ENCODE measurements at regions not wholly inside any gene's neighbourhood (a gene's known extent, or its start where the extent isn't known, plus 50 kb on each side); places are given as distances from the start of the nearest gene placed in this dataset.
A peak's percentile ranks its signal among the peaks of the same experiment; 100 is the strongest.

DNA sequence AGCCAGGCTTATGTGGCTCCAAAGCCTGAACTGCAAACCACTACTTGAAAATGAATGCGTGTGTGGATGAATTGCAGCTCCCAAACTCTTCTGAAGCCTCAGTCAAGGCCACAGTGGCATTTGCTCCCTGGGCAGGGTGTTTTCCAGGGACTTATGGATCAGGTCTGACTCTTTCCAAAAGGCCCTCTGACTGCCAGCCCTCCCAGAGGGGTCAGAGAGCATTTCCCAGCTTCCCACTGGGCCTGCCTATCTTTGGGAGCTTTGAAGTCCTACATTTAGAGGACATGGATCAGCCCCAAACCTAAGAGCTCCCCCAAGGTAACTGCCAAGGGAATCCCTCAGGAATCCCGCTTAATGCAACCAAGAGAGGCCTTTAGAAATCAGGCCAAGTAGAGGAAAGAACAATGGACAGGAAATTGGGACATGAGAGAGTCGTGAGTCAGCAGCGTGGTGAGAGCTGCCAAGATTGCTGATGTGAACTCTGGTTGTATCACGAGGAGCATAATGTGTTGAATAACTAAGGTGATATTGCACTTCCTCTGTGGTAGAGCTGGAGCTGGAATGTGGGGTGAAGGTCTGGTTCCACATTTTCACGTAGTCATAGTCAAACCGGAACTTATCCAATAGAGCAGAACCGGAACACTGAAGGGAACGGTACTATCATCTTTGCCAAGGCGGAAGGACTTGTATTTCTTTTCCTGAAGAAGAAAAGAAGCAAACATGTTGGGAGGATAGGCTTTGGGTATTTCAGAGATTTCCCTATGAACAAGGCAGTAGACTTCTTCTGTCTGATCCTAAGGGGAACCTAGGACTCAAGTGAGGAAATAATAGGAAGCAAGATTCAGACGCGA is 99.4 kb upstream of the JUN start:
- TF ChIP-seq, protein P1, sequence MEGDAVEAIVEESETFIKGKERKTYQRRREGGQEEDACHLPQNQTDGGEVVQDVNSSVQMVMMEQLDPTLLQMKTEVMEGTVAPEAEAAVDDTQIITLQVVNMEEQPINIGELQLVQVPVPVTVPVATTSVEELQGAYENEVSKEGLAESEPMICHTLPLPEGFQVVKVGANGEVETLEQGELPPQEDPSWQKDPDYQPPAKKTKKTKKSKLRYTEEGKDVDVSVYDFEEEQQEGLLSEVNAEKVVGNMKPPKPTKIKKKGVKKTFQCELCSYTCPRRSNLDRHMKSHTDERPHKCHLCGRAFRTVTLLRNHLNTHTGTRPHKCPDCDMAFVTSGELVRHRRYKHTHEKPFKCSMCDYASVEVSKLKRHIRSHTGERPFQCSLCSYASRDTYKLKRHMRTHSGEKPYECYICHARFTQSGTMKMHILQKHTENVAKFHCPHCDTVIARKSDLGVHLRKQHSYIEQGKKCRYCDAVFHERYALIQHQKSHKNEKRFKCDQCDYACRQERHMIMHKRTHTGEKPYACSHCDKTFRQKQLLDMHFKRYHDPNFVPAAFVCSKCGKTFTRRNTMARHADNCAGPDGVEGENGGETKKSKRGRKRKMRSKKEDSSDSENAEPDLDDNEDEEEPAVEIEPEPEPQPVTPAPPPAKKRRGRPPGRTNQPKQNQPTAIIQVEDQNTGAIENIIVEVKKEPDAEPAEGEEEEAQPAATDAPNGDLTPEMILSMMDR (IDR thresholded peaks at IDR 0.05), result no peak
- DNase-seq (ENCODE audit: low spot score), result no peak
- Mint-ChIP-seq H3K9me3 (ENCODE audit: low read depth) (no peaks in the 10 kb centered on the region), H3K4me1 (ENCODE audit: low read depth) (peaks cover 40% of the 10 kb centered on the region), H3K27me3 (ENCODE audit: low read depth) (no peaks in the 10 kb centered on the region), H3K36me3 (ENCODE audit: low read depth) (no peaks in the 10 kb centered on the region), H3K4me3 (ENCODE audit: unreplicated experiment) (no peak overlapping the region), H3K27ac (ENCODE audit: unreplicated experiment) (peak overlapping the region; percentile 19)

DNA sequence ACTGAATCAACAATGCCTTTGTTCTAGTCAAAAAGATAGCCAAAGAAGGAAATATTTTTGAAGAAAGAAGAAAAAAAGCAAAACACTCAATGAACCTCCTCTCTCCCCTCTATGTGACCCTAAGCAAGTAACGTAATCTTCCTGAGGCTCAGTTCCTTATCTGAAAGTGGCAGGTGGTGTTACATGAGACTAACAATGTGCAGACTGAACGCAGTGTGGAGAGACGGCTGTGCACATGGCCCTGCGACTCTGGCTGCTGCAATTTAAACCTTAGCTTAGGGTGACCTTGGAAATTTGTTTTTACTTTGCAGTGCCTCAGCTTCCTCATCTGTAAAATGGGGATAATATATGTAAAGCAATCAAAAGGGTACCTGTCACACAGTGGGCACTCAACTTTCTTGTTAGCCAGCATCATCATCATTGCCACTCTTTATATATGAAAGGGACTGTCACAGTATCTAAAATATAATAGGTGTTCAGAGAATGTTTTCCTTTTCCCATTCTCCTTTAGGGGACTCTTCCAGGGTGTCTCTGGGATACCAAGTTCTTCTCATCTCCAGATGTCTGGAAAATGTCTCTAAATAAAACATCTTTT is 100.1 kb upstream of the JUN start:
- H3K4me1 Mint-ChIP-seq (ENCODE audit: low read depth), result peaks cover 44% of the 10 kb centered on the region
- H3K27ac Mint-ChIP-seq (ENCODE audit: unreplicated experiment), result no peak overlapping the region
- no peaks in the 10 kb centered on the region for H3K27me3 Mint-ChIP-seq (ENCODE audit: low read depth)
- TF ChIP-seq, protein P1 (IDR thresholded peaks at IDR 0.05), result no peak
- no peaks in the 10 kb centered on the region for H3K9me3 Mint-ChIP-seq (ENCODE audit: low read depth)
- DNase-seq (ENCODE audit: low spot score), result no peak
- H3K36me3 Mint-ChIP-seq (ENCODE audit: low read depth), result no peaks in the 10 kb centered on the region
- H3K4me3 Mint-ChIP-seq (ENCODE audit: unreplicated experiment), result no peak overlapping the region

DNA sequence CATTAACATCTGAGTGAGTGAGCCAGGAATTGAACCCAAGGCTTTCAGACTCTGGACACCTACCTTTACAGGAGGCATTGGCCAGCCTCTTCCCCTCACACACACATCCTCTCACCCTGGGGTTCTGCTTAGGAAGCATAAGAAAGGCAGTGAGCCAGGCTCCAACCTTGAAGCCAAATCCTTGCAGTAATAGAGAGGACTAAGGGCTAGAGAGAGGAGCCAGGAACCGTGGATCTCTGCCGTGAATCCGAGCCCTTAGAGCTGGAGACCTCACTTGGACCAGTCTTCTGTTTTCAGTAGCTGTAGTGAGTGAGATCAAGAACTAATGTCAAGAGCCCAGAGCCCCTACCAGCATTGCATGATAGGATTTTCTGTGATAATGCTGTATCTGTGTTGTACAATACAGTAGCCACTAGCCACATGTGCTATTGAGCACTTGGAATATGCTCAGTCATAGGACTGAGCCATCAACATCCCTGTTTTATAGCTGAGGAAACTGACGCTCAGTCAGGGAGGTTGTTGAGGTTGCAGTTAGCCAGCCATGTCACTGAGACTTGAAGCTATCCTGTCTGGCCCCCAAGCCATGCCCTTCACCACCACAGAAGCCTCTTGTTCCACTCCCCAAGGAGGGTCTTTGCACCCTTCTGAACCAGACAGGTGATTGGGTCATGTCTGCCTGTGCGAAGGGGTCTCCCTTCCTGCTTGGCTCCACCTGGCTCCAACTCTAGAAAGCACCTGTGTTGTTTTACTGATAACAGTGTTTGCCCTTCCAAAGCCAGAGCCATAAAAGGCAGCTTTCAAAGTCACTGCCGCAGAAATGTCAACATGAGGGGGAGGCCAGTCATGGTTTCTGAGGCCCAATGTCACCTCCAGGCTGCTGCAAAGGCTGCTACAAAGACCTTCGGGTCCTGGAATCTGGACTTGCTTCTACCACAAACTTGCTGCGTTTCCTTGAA is 101.1 kb upstream of the JUN start:
- DNase-seq (ENCODE audit: low spot score), result no peak
- no peak overlapping the region for H3K27ac Mint-ChIP-seq (ENCODE audit: unreplicated experiment)
- peaks cover 47% of the 10 kb centered on the region for H3K4me1 Mint-ChIP-seq (ENCODE audit: low read depth)
- H3K36me3 Mint-ChIP-seq (ENCODE audit: low read depth), result no peaks in the 10 kb centered on the region
- H3K4me3 Mint-ChIP-seq (ENCODE audit: unreplicated experiment), result no peak overlapping the region
- TF ChIP-seq, protein P1 (IDR thresholded peaks at IDR 0.05), result no peak
- no peaks in the 10 kb centered on the region for H3K9me3 Mint-ChIP-seq (ENCODE audit: low read depth)
- H3K27me3 Mint-ChIP-seq (ENCODE audit: low read depth), result no peaks in the 10 kb centered on the region

DNA sequence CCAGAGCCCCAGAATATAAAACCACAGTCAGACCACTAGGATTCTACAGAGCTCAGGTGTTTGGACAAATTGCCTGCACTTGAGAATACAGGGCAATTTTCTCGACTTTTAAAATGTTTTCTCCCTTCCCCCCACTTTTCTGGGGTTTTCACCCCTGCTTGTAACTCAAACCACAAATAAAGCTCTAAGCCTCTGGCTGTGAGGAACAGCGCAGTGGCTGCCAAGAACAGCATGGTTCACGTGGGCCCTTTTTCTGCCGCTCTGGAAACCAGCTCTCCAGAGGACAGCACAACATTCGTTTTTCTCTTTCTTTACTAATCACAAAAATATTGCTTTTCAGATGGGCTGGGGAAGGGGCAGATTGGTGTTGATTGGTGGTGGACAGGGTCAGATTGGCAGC is 102.2 kb upstream of the JUN start:
- Mint-ChIP-seq H3K9me3 (ENCODE audit: low read depth) (no peaks in the 10 kb centered on the region), H3K27ac (ENCODE audit: unreplicated experiment) (peak overlapping the region; percentile 9), H3K4me3 (ENCODE audit: unreplicated experiment) (no peak overlapping the region), H3K27me3 (ENCODE audit: low read depth) (no peaks in the 10 kb centered on the region), H3K36me3 (ENCODE audit: low read depth) (no peaks in the 10 kb centered on the region), H3K4me1 (ENCODE audit: low read depth) (peaks cover 47% of the 10 kb centered on the region)
- no peak for DNase-seq (ENCODE audit: low spot score)
- TF ChIP-seq, protein P1 (IDR thresholded peaks at IDR 0.05), result no peak

DNA sequence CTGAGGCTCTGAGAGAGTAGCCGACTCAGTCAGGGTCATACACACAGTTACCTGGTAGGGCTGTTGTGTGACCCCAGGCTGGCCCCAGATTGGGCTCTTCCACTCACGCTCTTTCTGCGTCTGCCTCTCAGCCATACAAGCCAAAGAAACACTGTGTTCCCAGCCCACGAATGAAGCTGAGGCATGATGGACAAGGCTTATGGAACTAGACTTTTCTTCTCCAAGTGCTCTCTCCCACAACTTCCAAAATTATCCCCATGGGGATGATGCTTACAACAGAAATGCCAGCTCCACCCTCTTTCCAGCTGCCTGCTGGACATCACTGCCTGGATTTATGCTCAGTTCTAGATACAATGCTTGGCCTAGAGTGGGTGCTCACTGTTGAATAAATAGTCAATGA is 102.8 kb upstream of the JUN start:
- H3K27ac Mint-ChIP-seq (ENCODE audit: unreplicated experiment), result peak overlapping the region; percentile 75
- H3K27me3 Mint-ChIP-seq (ENCODE audit: low read depth), result no peaks in the 10 kb centered on the region
- no peak overlapping the region for H3K4me3 Mint-ChIP-seq (ENCODE audit: unreplicated experiment)
- TF ChIP-seq, protein P1 (IDR thresholded peaks at IDR 0.05), result no peak
- no peak for DNase-seq (ENCODE audit: low spot score)
- peaks cover 45% of the 10 kb centered on the region for H3K4me1 Mint-ChIP-seq (ENCODE audit: low read depth)
- H3K36me3 Mint-ChIP-seq (ENCODE audit: low read depth), result no peaks in the 10 kb centered on the region
- no peaks in the 10 kb centered on the region for H3K9me3 Mint-ChIP-seq (ENCODE audit: low read depth)
